HCT116 (cell line): ENCODE measurements at regions not wholly inside any gene's neighbourhood (a gene's known extent, or its start where the extent isn't known, plus 50 kb on each side); places are given as distances from the start of the nearest gene placed in this dataset.

Source experiments
- CEBPB ChIP-seq: IDR thresholded peaks from 2 replicates; pipeline ENCODE4 v1.6.1; 2012; ENCODE audit warnings: low read depth
- CTCF ChIP-seq, 3 experiments: fragments of 200-600 bp in 1 of 3; sonication (generic) in 1 of 3; IDR thresholded peaks in 2 of 3; conservative IDR thresholded peaks in 1 of 3; 2 replicates each; pipeline ENCODE4 v1.5.1; 2012 to 2017; ENCODE audit warnings: low read depth in 2 of 3, low read length in 2 of 3, antibody characterized with exemption in 1 of 3, borderline replicate concordance in 1 of 3, control low read depth in 1 of 3, mild to moderate bottlenecking in 1 of 3, mixed read lengths in 1 of 3, mixed run types in 1 of 3, moderate library complexity in 1 of 3; ENCODE audit not compliant: insufficient read depth in 1 of 3
- EZH2 ChIP-seq: fragments of 200-600 bp; sonication (generic); IDR thresholded peaks from 2 replicates; pipeline ENCODE4 v1.6.1; 2017; ENCODE audit warnings: antibody characterized with exemption, mixed run types
- FOSL1 ChIP-seq: IDR thresholded peaks from 2 replicates; pipeline ENCODE4 v1.6.1; 2012; ENCODE audit warnings: low read depth
- JUND ChIP-seq: IDR thresholded peaks from 2 replicates; pipeline ENCODE4 v1.6.1; 2012
- MAX ChIP-seq: IDR thresholded peaks from 2 replicates; pipeline ENCODE4 v1.6.1; 2012
- POLR2A ChIP-seq: IDR thresholded peaks from 2 replicates; pipeline ENCODE4 v1.7.0; 2011; ENCODE audit warnings: borderline replicate concordance; ENCODE audit not compliant: insufficient read depth, insufficient read length; ENCODE audit errors: extremely low read depth
- POLR2AphosphoS5 ChIP-seq: IDR thresholded peaks from 2 replicates; pipeline ENCODE4 v1.6.1; 2011; ENCODE audit warnings: mild to moderate bottlenecking, low read depth, low read length, moderate library complexity
- RAD21 ChIP-seq: IDR thresholded peaks from 2 replicates; pipeline ENCODE4 v1.6.1; 2012; ENCODE audit warnings: low read depth, mild to moderate bottlenecking
- REST ChIP-seq: IDR thresholded peaks from 2 replicates; pipeline ENCODE4 v1.6.1; 2012; ENCODE audit warnings: low read depth
- SRF ChIP-seq: IDR thresholded peaks from 2 replicates; pipeline ENCODE4 v1.6.1; 2012; ENCODE audit warnings: low read depth
- TCF7L2 ChIP-seq: IDR thresholded peaks from 2 replicates; pipeline ENCODE4 v1.7.0; 2011; ENCODE audit warnings: borderline replicate concordance, inconsistent platforms; ENCODE audit not compliant: insufficient read depth, insufficient read length; ENCODE audit errors: extremely low read depth
- YY1 ChIP-seq: IDR thresholded peaks from 2 replicates; pipeline ENCODE4 v1.6.1; 2011; ENCODE audit warnings: low read length, low read depth, moderate library complexity, mild to moderate bottlenecking; ENCODE audit not compliant: insufficient replicate concordance; ENCODE audit errors: extremely low read depth
- ZNF274 ChIP-seq: fragments of 200-500 bp; sonication (Bioruptor generic); IDR thresholded peaks from 2 replicates; pipeline ENCODE4 v1.6.1; 2014; ENCODE audit warnings: mild to moderate bottlenecking, low read depth, low read length, inconsistent platforms

- no peak for TF ChIP-seq POLR2A
- TF ChIP-seq EZH2: no peak
- TF ChIP-seq TCF7L2: no peak
- no peak for TF ChIP-seq CTCF (IDR thresholded peaks at IDR 0.05 in 2 of 3, conservative IDR thresholded peaks at IDR 0.05 in 1 of 3; ENCODE audit: borderline replicate concordance in 1 of 3, insufficient read depth in 1 of 3, low read depth in 2 of 3, low read length in 2 of 3)
- TF ChIP-seq RAD21: no peak
- no peak for TF ChIP-seq POLR2AphosphoS5
- no peak for TF ChIP-seq REST
- no peak for TF ChIP-seq MAX
- TF ChIP-seq ZNF274: no peak
- no peak for TF ChIP-seq JUND
- no peak for TF ChIP-seq SRF
- no peak for TF ChIP-seq FOSL1
- TF ChIP-seq CEBPB: no peak
- TF ChIP-seq YY1: no peak
Observed at GRCh38 chr17:33513769-33514168, 220.7 kb upstream of the ASIC2 start.
